ENCODE measurements at regions not wholly inside any gene's neighbourhood (a gene's known extent, or its start where the extent isn't known, plus 50 kb on each side); places are given as distances from the start of the nearest gene placed in this dataset.
A peak's percentile ranks its signal among the peaks of the same experiment; 100 is the strongest.
"Not testable (repeated sequence)": the region's sequence is repeated elsewhere in the genome, so short reads cannot be mapped to it uniquely, and the experiment has no call there.

DNA sequence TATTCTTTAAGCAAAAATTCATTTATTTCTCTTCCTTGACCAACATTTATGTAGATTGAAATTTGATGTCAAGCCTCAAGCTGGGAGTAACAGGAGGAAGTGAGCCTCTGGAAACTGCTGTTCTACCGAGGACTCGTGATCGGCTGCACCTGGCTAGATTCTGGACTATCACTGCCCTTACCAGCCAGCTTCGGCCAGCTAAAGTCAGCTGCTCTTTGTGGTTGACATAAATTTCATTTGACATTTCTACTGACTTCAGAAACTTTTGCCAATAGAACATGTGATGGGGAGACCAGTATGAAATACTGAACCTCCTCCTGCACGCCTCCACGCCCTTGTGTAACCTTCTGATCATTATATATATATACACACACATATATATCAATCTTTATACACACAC is 74.2 kb upstream of the RGPD5 start:
- DNase-seq (ENCODE audit: low read depth in 3 of 3): no peak

GRCh38 chr2:109720380-109721106 is 73.6 kb upstream of the RGPD5 start:
- no peak for DNase-seq (ENCODE audit: low read depth in 3 of 3)

DNA sequence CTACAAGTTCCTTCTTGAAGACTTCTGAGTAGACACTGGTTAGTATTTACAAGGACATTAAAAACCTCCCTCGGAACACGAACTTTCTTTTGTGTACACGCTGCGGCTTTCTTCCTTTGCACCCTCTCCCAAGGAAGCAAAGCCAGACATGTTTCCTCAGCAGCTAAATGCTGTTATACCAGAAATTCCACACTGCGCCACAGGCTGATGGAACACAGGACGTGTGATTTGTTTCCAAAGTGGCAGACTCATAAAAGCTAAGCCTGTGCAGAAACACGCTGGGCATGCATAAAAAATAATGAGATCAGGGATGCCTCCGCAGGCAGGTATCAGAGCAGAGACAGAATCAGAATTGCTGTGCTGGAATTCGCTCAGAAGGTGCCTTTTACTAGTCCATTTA is 73.0 kb upstream of the RGPD5 start:
- DNase-seq (ENCODE audit: low read depth in 3 of 3): no peak

- DNase-seq (ENCODE audit: low read depth in 3 of 3): no peak
These were observed 72.5 kb upstream of the RGPD5 start for GRCh38 chr2:109721626-109722025.

GRCh38 chr2:109722026-109722425 is 72.1 kb upstream of the RGPD5 start:
- no peak for DNase-seq (ENCODE audit: low read depth in 3 of 3)

GRCh38 chr2:109722640-109723039 is 71.5 kb upstream of the RGPD5 start:
- not testable (repeated sequence) for DNase-seq (ENCODE audit: low read depth in 3 of 3)

DNA sequence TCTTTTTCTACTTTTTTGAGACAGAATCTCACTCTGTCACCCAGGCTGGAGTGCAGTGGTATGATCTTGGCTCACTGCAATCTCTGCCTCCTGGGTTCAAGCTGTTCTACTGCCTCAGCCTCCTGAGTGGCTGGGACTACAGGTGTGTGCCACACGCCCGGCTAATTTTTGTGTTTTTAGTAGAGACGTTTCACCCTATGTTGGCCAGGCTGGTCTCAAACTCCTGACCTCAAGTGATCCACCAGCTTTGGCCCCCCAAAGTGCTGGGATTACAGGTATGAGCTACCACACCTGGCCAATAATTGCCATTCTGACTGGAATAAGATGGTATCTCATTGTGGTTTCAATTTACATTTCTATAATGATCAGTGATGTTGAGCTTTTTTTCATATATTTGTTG is 71.0 kb upstream of the RGPD5 start:
- DNase-seq (ENCODE audit: low read depth in 3 of 3): not testable (repeated sequence)

- no peak for DNase-seq (ENCODE audit: low read depth in 3 of 3)
These were observed 69.3 kb upstream of the RGPD5 start for GRCh38 chr2:109724533-109725460.

DNA sequence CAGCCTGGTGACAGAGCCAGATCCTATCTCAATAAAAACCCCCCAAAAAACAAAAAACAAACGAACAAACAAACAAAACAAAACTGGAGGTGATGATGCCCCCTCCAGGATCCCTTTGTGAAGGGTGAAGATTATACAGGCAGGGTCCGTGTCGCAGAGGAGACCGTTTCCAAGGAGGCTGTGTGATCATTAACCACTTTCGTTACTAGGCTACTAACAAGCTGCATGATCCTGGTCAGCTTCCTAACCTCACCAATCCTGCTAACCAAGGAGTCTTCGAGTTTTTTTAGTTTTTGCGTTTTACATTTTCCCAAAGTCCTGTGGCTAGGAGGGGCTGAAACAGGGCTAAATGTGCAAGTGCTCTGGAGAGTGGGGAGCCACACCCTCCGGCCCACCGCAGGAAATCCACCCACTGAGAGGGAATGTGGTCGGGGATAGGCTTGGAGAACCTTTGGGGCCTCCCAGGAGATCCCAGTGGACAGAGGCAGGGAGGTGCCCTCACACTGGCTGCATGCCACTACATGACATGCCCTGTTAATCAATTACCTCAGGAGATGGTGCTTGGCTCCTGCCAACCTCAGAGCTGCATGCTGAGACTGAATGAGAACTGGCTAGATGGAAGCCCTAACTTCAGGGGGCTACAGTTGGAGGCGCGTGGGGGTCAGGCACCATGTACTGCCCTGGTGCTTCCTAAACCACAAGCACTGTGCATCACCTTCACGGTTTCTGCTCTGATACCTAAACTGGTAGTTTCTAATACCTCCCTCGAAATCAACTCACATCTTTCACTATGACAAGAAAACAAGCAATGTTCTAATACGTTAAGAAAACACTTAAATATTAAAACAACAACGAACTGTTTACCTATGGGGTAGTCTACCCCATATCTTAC is 67.5 kb upstream of the RGPD5 start:
- DNase-seq (ENCODE audit: low read depth in 3 of 3): no peak

DNA sequence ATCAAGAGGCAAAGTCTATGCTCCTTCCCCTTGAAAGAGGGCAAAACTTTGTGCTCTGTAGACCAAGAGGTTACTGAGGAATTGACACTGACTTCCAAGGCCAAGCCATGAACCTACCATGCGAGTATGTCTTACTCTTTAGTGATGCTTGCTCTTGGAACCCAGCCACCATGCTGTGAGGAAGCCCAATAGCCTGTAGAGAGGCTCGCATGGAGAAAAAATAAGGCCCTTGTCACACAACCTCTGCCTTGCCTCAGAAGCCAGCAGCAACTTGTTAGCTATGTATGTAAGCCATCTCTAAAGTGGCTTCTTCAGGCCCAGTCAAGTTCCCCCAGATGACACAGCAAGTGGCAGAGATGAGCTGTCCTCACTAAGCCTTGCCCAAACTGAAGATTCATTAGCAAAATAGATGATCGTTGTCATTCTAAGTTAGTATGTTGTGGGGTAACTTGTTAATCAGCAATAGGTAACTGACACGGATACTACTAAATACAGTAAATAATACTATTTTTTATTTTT is 66.1 kb upstream of the RGPD5 start:
- no peak for DNase-seq (ENCODE audit: low read depth in 3 of 3)

GRCh38 chr2:109733746-109734145 is 60.4 kb upstream of the RGPD5 start:
- not testable (repeated sequence) for DNase-seq (ENCODE audit: low read depth in 3 of 3)

GRCh38 chr2:109736177-109736827 is 57.8 kb upstream of the RGPD5 start:
- DNase-seq (ENCODE audit: low read depth in 3 of 3): peak in 1 of 3 experiments; percentile 11

All from stimulated activated CD4-positive, alpha-beta T cell treated with anti-CD3 and anti-CD28 coated beads, TNF-alpha, amount 100 ng/mL, for 24 hours (primary cell).